B cell (primary cell): ENCODE measurements at regions not wholly inside any gene's neighbourhood (a gene's known extent, or its start where the extent isn't known, plus 50 kb on each side); places are given as distances from the start of the nearest gene placed in this dataset.

Source experiments
- ATAC-seq: fragments of 200-7000 bp; cut with Tn5 transposase; one replicate; pipeline ENCODE4 v1.10.0; 2021; ENCODE audit warnings: low read depth, mild to moderate bottlenecking, moderate number of reproducible peaks, moderate library complexity
- CTCF ChIA-PET: fragments of 350-600 bp; sonication (Branson Sonifier 250); formaldehyde crosslinking; loops from one replicate; lab custom pipeline; 2021; ENCODE audit warnings: antibody characterized with exemption, inconsistent platforms; lab: Charles Lee
- POLR2A ChIA-PET: fragments of 350-600 bp; sonication (Branson Sonifier 250); formaldehyde crosslinking; loops from one replicate; lab custom pipeline; 2021; ENCODE audit warnings: antibody characterized with exemption; lab: Charles Lee
- DNase-seq: peaks from one replicate; pipeline ENCODE4 v3.0.0; 2013
- H2AFZ ChIP-seq: 2 replicates; pipeline ENCODE4 v1.6.1; 2012; ENCODE audit warnings: mild to moderate bottlenecking, low read depth, low read length; ENCODE audit not compliant: insufficient read depth, poor library complexity, severe bottlenecking
- H3K27ac ChIP-seq, 2 donors: 1 replicate in 1 of 2; 2 replicates in 1 of 2; pipeline ENCODE4 v1.5.1; 2012 to 2013; ENCODE audit warnings: low read length in 2 of 2, mild to moderate bottlenecking in 2 of 2, moderate library complexity in 1 of 2
- H3K27me3 ChIP-seq, 4 experiments: fragments of 200-600 bp in 1 of 4; sonication (generic) in 1 of 4; replicated peaks in 1 of 4; 1 replicate in 2 of 4; 2 replicates in 2 of 4; pipeline versions ENCODE4 v1.6.1 to v1.7.0; 2013 to 2016; ENCODE audit warnings: low read length in 3 of 4, mild to moderate bottlenecking in 2 of 4, mixed read lengths in 1 of 4, moderate library complexity in 1 of 4; ENCODE audit not compliant: insufficient read depth in 4 of 4, control insufficient read depth in 3 of 4; ENCODE audit errors: control extremely low read depth in 1 of 4
- H3K36me3 ChIP-seq, 2 experiments: replicated peaks in 1 of 2; 1 replicate in 1 of 2; 2 replicates in 1 of 2; pipeline versions ENCODE4 v1.6.1 to v1.7.1; 2013; ENCODE audit warnings: low read length in 1 of 2; ENCODE audit not compliant: insufficient read depth in 2 of 2, control insufficient read depth in 1 of 2; ENCODE audit errors: control extremely low read depth in 1 of 2, extremely low read depth in 1 of 2
- H3K4me1 ChIP-seq, 2 donors: fragments of 200-600 bp in 1 of 2; sonication (generic) in 1 of 2; 1 replicate in 1 of 2; 2 replicates in 1 of 2; pipeline versions ENCODE4 v1.5.1 to v1.6.1; 2013 to 2017; ENCODE audit warnings: low read length in 2 of 2; ENCODE audit not compliant: control insufficient read depth in 2 of 2, insufficient read depth in 2 of 2
- H3K4me2 ChIP-seq: replicated peaks from 2 replicates; pipeline ENCODE3; 2012; ENCODE audit warnings: mild to moderate bottlenecking, low read depth, low read length; ENCODE audit not compliant: poor library complexity, severe bottlenecking
- H3K4me3 ChIP-seq, 5 experiments: fragments of 200-600 bp in 1 of 5; sonication (generic) in 1 of 5; 1 replicate in 3 of 5; 2 replicates in 2 of 5; pipeline versions ENCODE4 v1.5.1 to v1.7.0; 2011 to 2016; ENCODE audit warnings: low read length in 4 of 5, mild to moderate bottlenecking in 4 of 5, low read depth in 2 of 5, control low read depth in 1 of 5, moderate library complexity in 1 of 5; ENCODE audit not compliant: insufficient read depth in 1 of 5; ENCODE audit errors: control extremely low read depth in 1 of 5, extremely low read depth in 1 of 5
- H3K79me2 ChIP-seq: fragments of 200-600 bp; sonication (generic); one replicate; pipeline ENCODE4 v1.6.0; 2016; ENCODE audit warnings: low read length; ENCODE audit not compliant: control insufficient read depth, insufficient read depth
- H3K9ac ChIP-seq: fragments of 200-600 bp; sonication (generic); 2 replicates; pipeline ENCODE4 v1.6.1; 2017; ENCODE audit warnings: mild to moderate bottlenecking, low read length, moderate library complexity
- H3K9me3 ChIP-seq, 3 donors: one replicate each; pipeline versions ENCODE4 v1.6.1 to v1.7.1; 2013; ENCODE audit warnings: low read length in 2 of 3; ENCODE audit not compliant: control insufficient read depth in 2 of 3, insufficient read depth in 1 of 3; ENCODE audit errors: control extremely low read depth in 1 of 3
- H4K20me1 ChIP-seq: 2 replicates; pipeline ENCODE4 v1.6.0; 2012; ENCODE audit warnings: mild to moderate bottlenecking, low read length; ENCODE audit not compliant: insufficient read depth, control insufficient read depth, poor library complexity, severe bottlenecking
- H3K27ac Mint-ChIP-seq: one replicate; pipeline ENCODE4 v1.8.0; 2021; ENCODE audit warnings: mixed read lengths
- H3K27me3 Mint-ChIP-seq: one replicate; pipeline ENCODE4 v1.8.0; 2021; ENCODE audit warnings: mixed read lengths
- H3K4me1 Mint-ChIP-seq: one replicate; pipeline ENCODE4 v1.8.0; 2021; ENCODE audit warnings: mixed read lengths
- H3K4me3 Mint-ChIP-seq: one replicate; pipeline ENCODE4 v1.8.0; 2021; ENCODE audit warnings: mixed read lengths
- H3K9me3 Mint-ChIP-seq: one replicate; pipeline ENCODE4 v1.8.0; 2022; ENCODE audit warnings: mixed read lengths; ENCODE audit not compliant: insufficient read depth
- CTCF ChIP-seq: fragments of 200-600 bp; IDR thresholded peaks from one replicate; pipeline ENCODE4 v1.8.0; 2022; ENCODE audit warnings: antibody characterized with exemption, mild to moderate bottlenecking
- EZH2 ChIP-seq: IDR thresholded peaks from 2 replicates; pipeline ENCODE4 v1.6.1; 2012; ENCODE audit warnings: borderline replicate concordance, low read depth, mild to moderate bottlenecking, moderate library complexity, low read length; ENCODE audit not compliant: insufficient read depth, poor library complexity, severe bottlenecking
- WGBS: methylation state at CpG from one replicate; pipeline ENCODE4 v1.1.5; 2013; ENCODE audit warnings: missing lambda C conversion rate; ENCODE audit not compliant: insufficient coverage; 5-methylcytosine and 5-hydroxymethylcytosine counted together
- intact Hi-C: fragments of 100-400 bp; cut with micrococcal nuclease; formaldehyde crosslinking; loops from one replicate; pipeline ENCODE4 v1.10.0; 2022

- H3K4me3 Mint-ChIP-seq = no peak overlapping the region
- DNase-seq (no peak), ATAC-seq (no peak)
- no peak overlapping the region for H3K27ac Mint-ChIP-seq
- no peaks in the 10 kb centered on the region for H3K9me3 Mint-ChIP-seq
- ChIA-PET CTCF (no interaction called here), POLR2A (no interaction called here)
- Histone ChIP-seq H3K9me3 (no peaks in the 10 kb centered on the region), H3K4me3 (no peak overlapping the region), H4K20me1 (no peaks in the 10 kb centered on the region), H3K27ac (no peak overlapping the region), H3K4me2 (no peak overlapping the region), H3K9ac (no peak overlapping the region), H3K27me3 (no peaks in the 10 kb centered on the region), H3K79me2 (no peaks in the 10 kb centered on the region), H3K4me1 (no peaks in the 10 kb centered on the region), H2AFZ (no peak overlapping the region), H3K36me3 (no peaks in the 10 kb centered on the region)
- 80% methylated on average over 1 of the region's 2 CpGs for WGBS
- intact Hi-C loops = no loop called here
- no peaks in the 10 kb centered on the region for H3K4me1 Mint-ChIP-seq
- H3K27me3 Mint-ChIP-seq = peaks cover 10% of the 10 kb centered on the region
- TF ChIP-seq EZH2 = no peak
- no peak for TF ChIP-seq CTCF
These were observed 177.4 kb upstream of the DPT start for GRCh38 chr1:168906367-168906766.

GRCh38 chr1:168907053-168907452 lies 178.0 kb upstream of the DPT start:
- CTCF ChIA-PET = no interaction called here
- WGBS = 59% methylated on average over 5 of the region's 5 CpGs
- H2AFZ ChIP-seq = no peak overlapping the region

More at GRCh38 chr1:168907053-168907452, 178.0 kb upstream of the DPT start:
- H3K27me3 ChIP-seq = no peaks in the 10 kb centered on the region
- Mint-ChIP-seq H3K27me3 (peaks cover 6% of the 10 kb centered on the region), H3K4me3 (no peak overlapping the region), H3K27ac (no peak overlapping the region), H3K4me1 (no peaks in the 10 kb centered on the region), H3K9me3 (no peaks in the 10 kb centered on the region)
- no peaks in the 10 kb centered on the region for H3K9me3 ChIP-seq
- no peak for ATAC-seq
- no peaks in the 10 kb centered on the region for H3K36me3 ChIP-seq
- no peak for DNase-seq
- no peak overlapping the region for H3K27ac ChIP-seq
- POLR2A ChIA-PET = no interaction called here
- TF ChIP-seq EZH2 (no peak), CTCF (no peak)
- no peaks in the 10 kb centered on the region for H4K20me1 ChIP-seq
- no peak overlapping the region for H3K4me2 ChIP-seq
- H3K4me1 ChIP-seq = no peaks in the 10 kb centered on the region
- no peaks in the 10 kb centered on the region for H3K79me2 ChIP-seq
- H3K4me3 ChIP-seq = no peak overlapping the region
- no peak overlapping the region for H3K9ac ChIP-seq
- intact Hi-C loops = no loop called here
